ENCODE measurements at regions not wholly inside any gene's neighbourhood (a gene's known extent, or its start where the extent isn't known, plus 50 kb on each side); places are given as distances from the start of the nearest gene placed in this dataset.

- TF ChIP-seq HES4 (CRISPR knock-in tag; IDR thresholded peaks at IDR 0.05; ENCODE audit: borderline replicate concordance) (no peak), TFDP1 (CRISPR knock-in tag; IDR thresholded peaks at IDR 0.05; ENCODE audit: borderline replicate concordance) (no peak), JARID2 (CRISPR knock-in tag; IDR thresholded peaks at IDR 0.05; ENCODE audit: insufficient replicate concordance) (no peak), POLR2AphosphoS5 (IDR thresholded peaks at IDR 0.05; ENCODE audit: low read depth, low read length) (no peak), POLR2A (IDR thresholded peaks at IDR 0.05; ENCODE audit: insufficient read depth in 1 of 2, low read depth in 2 of 2, low read length in 2 of 2) (no peak), ZBTB33 (CRISPR knock-in tag; IDR thresholded peaks at IDR 0.05) (no peak), NCOA1 (CRISPR knock-in tag; IDR thresholded peaks at IDR 0.05) (no peak), U2AF1 (optimal IDR thresholded peaks at IDR 0.05; ENCODE audit: low read depth, low read length) (no peak), MED13 (CRISPR knock-in tag; IDR thresholded peaks at IDR 0.05) (no peak)
Measured at GRCh38 chr1:55473661-55474060, 258.5 kb upstream of the USP24 start.
